ENCODE measurements at regions not wholly inside any gene's neighbourhood (a gene's known extent, or its start where the extent isn't known, plus 50 kb on each side); places are given as distances from the start of the nearest gene placed in this dataset.
"Not testable (repeated sequence)": the region's sequence is repeated elsewhere in the genome, so short reads cannot be mapped to it uniquely, and the experiment has no call there.

- DNase-seq (ENCODE audit: low spot score), result no peak
Observed at GRCh38 chr18:78455386-78455785, 524.2 kb upstream of the SALL3 start.

DNA sequence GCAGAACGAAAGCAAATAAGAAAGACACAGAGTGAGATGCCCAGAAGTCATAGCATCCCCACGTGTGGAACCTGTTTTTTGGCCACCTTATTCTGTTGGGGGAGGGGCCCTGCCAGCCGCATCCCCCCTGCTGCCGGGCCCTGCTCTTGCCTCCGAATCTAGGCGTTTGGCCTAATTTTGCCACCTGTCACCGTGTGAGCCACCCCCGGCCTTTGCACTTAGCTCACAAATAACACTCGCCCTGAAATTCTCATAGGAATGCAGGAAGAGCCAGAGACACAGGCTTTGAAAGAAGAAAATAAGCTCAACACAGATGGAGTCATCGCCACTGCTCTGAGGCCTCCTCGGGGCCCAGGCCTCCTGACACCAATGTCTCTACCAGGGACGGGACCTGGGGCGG is 522.6 kb upstream of the SALL3 start:
- no peak for DNase-seq (ENCODE audit: low spot score)

- no peak for DNase-seq (ENCODE audit: low spot score)
Observed at GRCh38 chr18:78457731-78458130, 521.9 kb upstream of the SALL3 start.

- DNase-seq (ENCODE audit: low spot score), result no peak
Observed at GRCh38 chr18:78458356-78458755, 521.3 kb upstream of the SALL3 start.

- DNase-seq (ENCODE audit: low spot score), result no peak
Observed at GRCh38 chr18:78459668-78460067, 520.0 kb upstream of the SALL3 start.

DNA sequence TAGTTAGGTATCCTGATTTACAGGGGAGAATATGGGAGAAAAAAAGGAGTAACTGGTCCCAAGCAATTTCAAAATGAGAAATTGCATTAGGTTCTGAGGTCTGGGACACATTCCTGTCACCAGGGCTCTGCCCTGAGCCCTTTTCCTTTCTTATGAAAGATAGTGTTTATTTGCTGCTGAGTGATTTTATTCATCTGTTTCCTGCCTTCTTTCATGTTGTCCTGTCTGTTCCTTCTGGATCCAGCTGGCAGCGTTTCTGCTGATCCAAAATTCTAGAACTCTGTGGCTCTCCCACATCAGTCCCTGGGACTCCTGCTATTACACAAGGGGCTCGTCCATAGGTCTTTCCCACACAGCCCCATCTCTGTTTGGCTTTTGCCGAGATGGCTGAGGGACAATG is 519.1 kb upstream of the SALL3 start:
- no peak for DNase-seq (ENCODE audit: low spot score)

- DNase-seq (ENCODE audit: low spot score), result no peak
Observed at GRCh38 chr18:78473563-78473962, 506.1 kb upstream of the SALL3 start.

- DNase-seq (ENCODE audit: low spot score), result no peak
Observed at GRCh38 chr18:78477840-78478239, 501.8 kb upstream of the SALL3 start.

DNA sequence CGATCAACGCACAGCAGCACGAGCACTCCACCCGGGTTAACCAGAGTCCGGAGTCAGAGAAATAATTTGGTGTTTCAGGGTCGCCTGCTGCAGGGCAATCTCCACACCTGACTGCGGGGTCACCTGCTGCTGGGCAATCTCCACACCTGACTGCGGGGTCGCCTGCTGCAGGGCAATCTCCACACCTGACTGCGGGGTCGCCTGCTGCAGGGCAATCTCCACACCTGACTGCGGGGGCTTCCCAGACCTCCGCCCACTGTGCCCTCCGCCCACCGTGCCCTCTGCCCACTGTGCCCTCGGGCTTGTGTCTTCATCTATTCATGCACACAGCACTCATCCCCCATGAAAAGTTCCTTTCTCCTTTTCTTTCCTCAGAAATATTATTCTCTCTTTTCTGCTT is 500.2 kb upstream of the SALL3 start:
- DNase-seq (ENCODE audit: low spot score), result no peak

DNA sequence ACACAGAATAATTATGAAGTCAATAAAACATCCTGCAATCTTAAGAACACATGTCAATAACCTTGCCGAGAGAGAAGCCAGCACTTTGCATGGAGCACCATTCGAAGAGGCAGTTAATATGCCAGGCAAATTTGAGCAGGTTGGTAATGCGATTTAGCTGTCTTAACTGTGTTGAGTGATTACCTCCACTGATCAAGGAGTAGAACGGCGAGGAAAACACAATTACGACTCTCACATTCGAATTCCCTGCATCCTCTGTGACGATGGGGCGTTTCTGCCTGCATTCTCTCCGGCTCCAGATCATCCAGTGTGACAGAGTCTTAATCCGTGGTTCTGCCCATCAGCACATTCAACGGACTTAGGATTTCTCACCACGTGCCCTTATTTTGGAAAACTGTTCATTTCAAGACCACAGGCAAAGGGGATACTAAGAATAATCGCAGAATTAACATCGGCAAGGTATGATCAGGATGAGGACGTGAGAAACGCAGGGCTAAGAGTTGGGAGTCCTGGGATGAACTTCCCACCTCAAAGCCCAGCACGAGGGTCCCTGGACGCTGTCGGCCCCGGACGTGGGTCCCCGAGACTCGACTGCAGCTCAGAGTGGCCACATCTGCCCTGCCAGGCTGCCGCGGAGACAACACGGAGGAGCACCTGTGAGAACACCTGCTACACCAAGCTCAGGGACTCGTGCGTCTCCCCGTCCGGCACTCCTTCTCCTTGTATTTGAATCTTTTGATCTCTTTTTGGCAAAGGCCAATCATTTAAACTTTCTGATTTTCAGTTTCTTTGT is 499.2 kb upstream of the SALL3 start:
- DNase-seq (ENCODE audit: low spot score), result no peak

- DNase-seq (ENCODE audit: low spot score), result no peak
Observed at GRCh38 chr18:78482378-78482777, 497.2 kb upstream of the SALL3 start.

DNA sequence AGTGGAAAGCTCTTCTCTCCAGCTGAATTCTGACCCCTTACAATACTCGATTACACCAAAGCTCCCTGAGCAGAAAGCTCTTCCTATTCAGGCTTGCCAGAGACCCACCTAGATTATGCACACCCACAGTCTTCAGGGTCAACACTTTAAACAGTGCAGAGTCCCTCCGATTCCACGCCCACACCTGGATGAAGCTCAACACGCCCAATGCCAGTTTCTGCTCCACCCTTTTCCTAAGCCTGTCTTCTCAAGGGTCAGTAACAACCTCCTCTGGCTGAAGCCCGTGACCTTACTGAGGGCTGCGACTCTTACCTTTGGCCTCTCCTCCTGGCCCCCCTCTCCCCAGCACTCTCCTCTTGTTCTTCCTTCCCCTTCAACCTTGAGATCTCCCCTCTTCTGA is 492.0 kb upstream of the SALL3 start:
- no peak for DNase-seq (ENCODE audit: low spot score)

- DNase-seq (ENCODE audit: low spot score), result no peak
Observed at GRCh38 chr18:78492064-78492812, 487.4 kb upstream of the SALL3 start.

DNA sequence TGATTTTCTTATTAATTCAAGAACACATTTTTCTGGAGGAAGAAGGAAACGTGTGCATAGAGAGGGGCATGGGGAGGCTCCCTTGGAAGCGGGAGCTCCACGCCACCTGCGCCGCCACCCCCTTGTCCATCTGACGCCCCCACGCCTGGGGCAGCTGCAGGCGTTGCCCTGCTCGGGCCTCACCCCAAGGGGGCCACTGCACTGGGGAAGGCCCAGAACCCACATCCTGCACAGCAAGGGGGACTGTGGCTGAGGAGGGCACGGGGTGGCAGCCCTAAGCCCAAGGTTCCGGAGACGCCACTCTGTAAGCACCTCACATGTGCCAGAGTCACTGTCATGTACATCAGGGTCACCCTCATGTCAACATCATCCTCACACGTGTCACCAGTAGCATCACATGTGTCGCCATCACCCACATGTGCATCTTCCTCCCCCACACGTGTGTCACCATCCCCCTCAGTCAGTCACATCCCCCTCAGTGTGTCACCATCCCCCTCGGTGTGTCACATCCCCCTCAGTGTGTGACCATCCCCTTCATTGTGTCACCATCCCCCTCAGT is 486.7 kb upstream of the SALL3 start:
- no peak for DNase-seq (ENCODE audit: low spot score)

DNA sequence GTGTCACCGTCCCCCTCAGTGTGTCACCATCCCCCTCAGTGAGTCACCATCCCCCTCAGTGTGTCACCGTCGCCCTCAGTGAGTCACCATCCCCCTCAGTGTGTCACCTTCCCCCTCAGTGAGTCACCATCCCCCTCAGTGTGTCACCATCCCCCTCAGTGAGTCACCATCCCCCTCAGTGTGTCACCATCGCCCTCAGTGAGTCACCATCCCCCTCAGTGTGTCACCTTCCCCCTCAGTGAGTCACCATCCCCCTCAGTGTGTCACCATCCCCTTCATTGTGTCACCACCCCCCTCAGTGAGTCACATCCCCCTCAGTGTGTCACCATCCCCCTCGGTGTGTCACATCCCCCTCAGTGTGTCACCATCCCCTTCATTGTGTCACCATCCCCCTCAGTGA is 486.1 kb upstream of the SALL3 start:
- not testable (repeated sequence) for DNase-seq (ENCODE audit: low spot score)

- DNase-seq (ENCODE audit: low spot score), result no peak
Observed at GRCh38 chr18:78494204-78495085, 485.2 kb upstream of the SALL3 start.

DNA sequence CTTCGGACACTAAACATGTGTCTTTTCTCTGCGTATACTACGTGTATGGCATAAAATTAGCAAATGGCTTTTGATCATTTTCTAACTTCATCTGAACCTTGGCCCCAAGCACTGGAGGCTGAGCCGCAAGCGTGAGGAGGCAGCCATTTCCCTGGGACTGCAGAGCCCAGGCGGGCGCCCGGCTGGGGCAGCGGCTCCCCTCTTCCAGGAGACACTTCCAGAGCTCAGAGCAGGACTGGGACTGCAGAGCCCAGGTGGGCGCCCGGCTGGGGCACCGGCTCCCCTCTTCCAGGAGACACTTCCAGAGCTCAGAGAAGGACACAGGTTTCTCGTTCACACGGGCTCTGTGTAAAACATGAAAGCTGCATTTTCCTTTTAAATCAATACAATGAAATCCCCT is 484.1 kb upstream of the SALL3 start:
- DNase-seq (ENCODE audit: low spot score), result no peak

DNA sequence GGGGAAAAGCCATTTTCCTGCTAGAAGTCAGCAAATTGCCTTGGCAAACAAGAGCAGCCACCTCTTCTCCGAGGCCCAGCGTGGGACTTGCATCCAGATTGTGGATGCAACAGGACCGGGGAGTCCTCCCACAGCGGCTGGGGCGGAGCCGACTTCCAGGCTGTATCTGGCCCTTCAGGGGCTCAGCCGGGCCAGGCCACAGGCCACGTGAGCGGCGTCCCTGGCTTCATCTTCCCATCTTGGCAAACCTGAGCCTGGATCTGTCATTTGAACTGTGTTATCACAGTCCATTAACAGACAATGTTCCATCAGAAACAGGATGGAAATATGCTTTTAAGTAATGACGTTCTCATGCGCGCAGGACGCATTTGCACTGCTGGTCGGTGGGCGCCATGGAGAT is 483.5 kb upstream of the SALL3 start:
- DNase-seq (ENCODE audit: low spot score), result no peak

- no peak for DNase-seq (ENCODE audit: low spot score)
Observed at GRCh38 chr18:78497641-78498040, 482.0 kb upstream of the SALL3 start.

- DNase-seq (ENCODE audit: low spot score), result no peak
Observed at GRCh38 chr18:78499586-78499985, 480.0 kb upstream of the SALL3 start.

GRCh38 chr18:78501251-78501650 is 478.4 kb upstream of the SALL3 start:
- DNase-seq (ENCODE audit: low spot score), result no peak

DNA sequence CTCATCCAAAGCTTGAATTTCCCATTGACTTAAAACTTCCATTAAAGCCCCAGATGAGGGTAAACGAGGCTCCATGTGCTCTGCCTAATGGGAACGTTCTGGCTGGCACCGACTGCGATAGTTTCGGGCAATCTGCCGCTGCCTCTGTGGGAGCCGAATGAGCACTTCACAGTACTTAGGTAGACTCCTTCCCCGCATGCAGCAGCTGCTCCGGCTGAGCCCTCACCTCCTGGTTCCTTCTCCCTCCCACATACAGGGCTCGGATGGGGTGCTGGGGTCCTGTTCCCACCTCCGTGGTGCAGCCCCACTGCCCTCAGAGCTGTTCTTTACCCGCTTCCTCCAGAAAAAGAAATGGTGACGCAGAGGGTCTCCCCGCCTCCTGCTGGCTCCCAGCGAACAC is 476.5 kb upstream of the SALL3 start:
- DNase-seq (ENCODE audit: low spot score), result no peak
